ENCODE measurements at regions not wholly inside any gene's neighbourhood (a gene's known extent, or its start where the extent isn't known, plus 50 kb on each side); places are given as distances from the start of the nearest gene placed in this dataset.

DNA sequence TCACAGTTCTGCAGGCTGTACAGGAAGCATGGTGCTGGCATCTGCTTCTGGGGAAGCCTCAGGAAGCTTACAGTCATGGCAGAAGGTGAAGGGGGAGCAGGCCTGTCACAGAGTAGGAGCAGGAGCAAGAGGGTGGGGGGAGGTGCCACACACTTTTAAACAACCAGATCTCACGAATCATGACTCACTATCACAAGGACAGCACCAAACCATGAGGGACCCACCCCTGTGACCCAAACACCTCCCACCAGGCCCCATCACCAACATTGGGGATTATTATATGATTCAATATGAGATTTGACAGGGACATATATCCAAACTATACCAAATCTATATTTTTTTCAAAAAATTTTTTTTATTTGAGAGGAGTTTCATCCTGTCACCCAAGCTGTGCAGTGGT is 51.0 kb upstream of the GLS start:
- TF ChIP-seq, protein P1, sequence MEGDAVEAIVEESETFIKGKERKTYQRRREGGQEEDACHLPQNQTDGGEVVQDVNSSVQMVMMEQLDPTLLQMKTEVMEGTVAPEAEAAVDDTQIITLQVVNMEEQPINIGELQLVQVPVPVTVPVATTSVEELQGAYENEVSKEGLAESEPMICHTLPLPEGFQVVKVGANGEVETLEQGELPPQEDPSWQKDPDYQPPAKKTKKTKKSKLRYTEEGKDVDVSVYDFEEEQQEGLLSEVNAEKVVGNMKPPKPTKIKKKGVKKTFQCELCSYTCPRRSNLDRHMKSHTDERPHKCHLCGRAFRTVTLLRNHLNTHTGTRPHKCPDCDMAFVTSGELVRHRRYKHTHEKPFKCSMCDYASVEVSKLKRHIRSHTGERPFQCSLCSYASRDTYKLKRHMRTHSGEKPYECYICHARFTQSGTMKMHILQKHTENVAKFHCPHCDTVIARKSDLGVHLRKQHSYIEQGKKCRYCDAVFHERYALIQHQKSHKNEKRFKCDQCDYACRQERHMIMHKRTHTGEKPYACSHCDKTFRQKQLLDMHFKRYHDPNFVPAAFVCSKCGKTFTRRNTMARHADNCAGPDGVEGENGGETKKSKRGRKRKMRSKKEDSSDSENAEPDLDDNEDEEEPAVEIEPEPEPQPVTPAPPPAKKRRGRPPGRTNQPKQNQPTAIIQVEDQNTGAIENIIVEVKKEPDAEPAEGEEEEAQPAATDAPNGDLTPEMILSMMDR (IDR thresholded peaks at IDR 0.05) = no peak
- no peaks in the 10 kb centered on the region for H3K36me3 Mint-ChIP-seq (ENCODE audit: unreplicated experiment)
- no peak for DNase-seq (ENCODE audit: extremely low spot score, unreplicated experiment)
- H3K9me3 Mint-ChIP-seq (ENCODE audit: unreplicated experiment) = no peaks in the 10 kb centered on the region
- no peak overlapping the region for H3K4me3 Mint-ChIP-seq (ENCODE audit: unreplicated experiment)
- no peaks in the 10 kb centered on the region for H3K27me3 Mint-ChIP-seq (ENCODE audit: unreplicated experiment)
- H3K27ac Mint-ChIP-seq (ENCODE audit: unreplicated experiment) = no peak overlapping the region
- H3K4me1 Mint-ChIP-seq (ENCODE audit: unreplicated experiment) = peaks cover 4% of the 10 kb centered on the region

Data from osteocyte (in vitro differentiated cells).